Prostate gland (tissue), 2 donors: ENCODE measurements at regions not wholly inside any gene's neighbourhood (a gene's known extent, or its start where the extent isn't known, plus 50 kb on each side); places are given as distances from the start of the nearest gene placed in this dataset.

Experiments used
- POLR2A ChIP-seq: fragments of 450-650 bp; IDR thresholded peaks from one replicate; pipeline ENCODE4 v1.6.1; 2016; ENCODE audit warnings: antibody characterized with exemption, mild to moderate bottlenecking
- TF ChIP-seq, protein P1 (sequence below), 4 experiments: fragments of 200-600 bp in 2 of 4; fragments of 450-650 bp in 2 of 4; sonication (generic) in 2 of 4; IDR thresholded peaks; 1 replicate in 3 of 4; 2 replicates in 1 of 4; pipeline ENCODE4 v1.5.1; 2016 to 2019; ENCODE audit warnings: antibody characterized with exemption in 4 of 4, mild to moderate bottlenecking in 2 of 4, moderate library complexity in 2 of 4

DNA sequence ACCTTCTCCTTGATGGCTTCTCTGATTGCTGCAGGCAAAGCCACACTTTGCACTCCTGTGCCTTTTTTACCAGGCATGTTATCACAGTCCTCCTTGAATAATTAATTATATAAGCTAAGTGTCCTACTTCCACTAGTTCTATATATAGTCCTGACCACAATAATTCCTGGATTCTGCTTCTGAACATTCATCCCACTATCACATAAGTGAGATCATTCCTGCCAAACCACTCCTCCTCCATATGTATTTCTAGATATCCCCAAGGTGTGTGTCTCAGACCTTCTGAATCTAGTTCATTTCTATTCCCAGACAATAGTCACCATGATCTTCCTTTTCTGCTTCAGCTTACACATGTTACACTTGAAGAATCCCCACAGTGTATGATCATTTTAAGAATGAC lies 1237.5 kb upstream of the MAP3K7 start:
- TF ChIP-seq POLR2A, result no peak
- TF ChIP-seq, protein P1, sequence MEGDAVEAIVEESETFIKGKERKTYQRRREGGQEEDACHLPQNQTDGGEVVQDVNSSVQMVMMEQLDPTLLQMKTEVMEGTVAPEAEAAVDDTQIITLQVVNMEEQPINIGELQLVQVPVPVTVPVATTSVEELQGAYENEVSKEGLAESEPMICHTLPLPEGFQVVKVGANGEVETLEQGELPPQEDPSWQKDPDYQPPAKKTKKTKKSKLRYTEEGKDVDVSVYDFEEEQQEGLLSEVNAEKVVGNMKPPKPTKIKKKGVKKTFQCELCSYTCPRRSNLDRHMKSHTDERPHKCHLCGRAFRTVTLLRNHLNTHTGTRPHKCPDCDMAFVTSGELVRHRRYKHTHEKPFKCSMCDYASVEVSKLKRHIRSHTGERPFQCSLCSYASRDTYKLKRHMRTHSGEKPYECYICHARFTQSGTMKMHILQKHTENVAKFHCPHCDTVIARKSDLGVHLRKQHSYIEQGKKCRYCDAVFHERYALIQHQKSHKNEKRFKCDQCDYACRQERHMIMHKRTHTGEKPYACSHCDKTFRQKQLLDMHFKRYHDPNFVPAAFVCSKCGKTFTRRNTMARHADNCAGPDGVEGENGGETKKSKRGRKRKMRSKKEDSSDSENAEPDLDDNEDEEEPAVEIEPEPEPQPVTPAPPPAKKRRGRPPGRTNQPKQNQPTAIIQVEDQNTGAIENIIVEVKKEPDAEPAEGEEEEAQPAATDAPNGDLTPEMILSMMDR (IDR thresholded peaks at IDR 0.05), result no peak
